Prostate gland (tissue), 2 donors: ENCODE measurements at regions not wholly inside any gene's neighbourhood (a gene's known extent, or its start where the extent isn't known, plus 50 kb on each side); places are given as distances from the start of the nearest gene placed in this dataset.

ENCODE experiments used
- POLR2A ChIP-seq: fragments of 450-650 bp; IDR thresholded peaks from one replicate; pipeline ENCODE4 v1.6.1; 2016; ENCODE audit warnings: antibody characterized with exemption, mild to moderate bottlenecking
- POLR2AphosphoS5 ChIP-seq: sonication (generic); formaldehyde crosslinking; IDR thresholded peaks from one replicate; pipeline ENCODE4 v1.6.1; 2017; ENCODE audit warnings: antibody characterized with exemption
- TF ChIP-seq, protein P1 (sequence below), 4 experiments: fragments of 200-600 bp in 2 of 4; fragments of 450-650 bp in 2 of 4; sonication (generic) in 2 of 4; IDR thresholded peaks; 1 replicate in 3 of 4; 2 replicates in 1 of 4; pipeline ENCODE4 v1.5.1; 2016 to 2019; ENCODE audit warnings: antibody characterized with exemption in 4 of 4, mild to moderate bottlenecking in 2 of 4, moderate library complexity in 2 of 4

DNA sequence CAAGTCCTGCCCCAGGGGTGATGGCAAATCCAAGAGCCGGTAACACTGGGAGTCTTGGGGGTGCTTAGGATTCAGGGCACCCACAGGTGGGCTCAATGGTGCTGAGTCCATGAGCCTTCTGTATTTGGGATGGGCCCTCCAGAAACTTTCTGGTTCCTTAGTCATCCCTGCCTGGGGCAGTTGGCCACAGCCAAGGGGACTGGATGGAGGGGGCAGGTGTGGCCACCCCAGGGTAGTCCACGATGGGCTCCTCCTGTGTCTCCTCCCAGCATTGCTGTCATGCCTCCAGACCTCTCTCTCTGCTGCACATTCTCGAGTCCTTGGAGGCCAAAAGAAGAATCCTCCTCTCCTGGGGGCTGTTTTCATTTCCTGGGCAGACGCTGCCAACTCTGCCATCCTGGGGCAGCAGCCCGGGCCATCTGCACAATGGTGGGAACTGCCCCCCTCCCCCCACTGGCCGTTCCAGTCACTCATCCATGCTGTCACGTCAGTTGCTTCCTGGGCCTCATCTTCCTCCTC is 158.0 kb upstream of the TWIST2 start:
- TF ChIP-seq, protein P1, sequence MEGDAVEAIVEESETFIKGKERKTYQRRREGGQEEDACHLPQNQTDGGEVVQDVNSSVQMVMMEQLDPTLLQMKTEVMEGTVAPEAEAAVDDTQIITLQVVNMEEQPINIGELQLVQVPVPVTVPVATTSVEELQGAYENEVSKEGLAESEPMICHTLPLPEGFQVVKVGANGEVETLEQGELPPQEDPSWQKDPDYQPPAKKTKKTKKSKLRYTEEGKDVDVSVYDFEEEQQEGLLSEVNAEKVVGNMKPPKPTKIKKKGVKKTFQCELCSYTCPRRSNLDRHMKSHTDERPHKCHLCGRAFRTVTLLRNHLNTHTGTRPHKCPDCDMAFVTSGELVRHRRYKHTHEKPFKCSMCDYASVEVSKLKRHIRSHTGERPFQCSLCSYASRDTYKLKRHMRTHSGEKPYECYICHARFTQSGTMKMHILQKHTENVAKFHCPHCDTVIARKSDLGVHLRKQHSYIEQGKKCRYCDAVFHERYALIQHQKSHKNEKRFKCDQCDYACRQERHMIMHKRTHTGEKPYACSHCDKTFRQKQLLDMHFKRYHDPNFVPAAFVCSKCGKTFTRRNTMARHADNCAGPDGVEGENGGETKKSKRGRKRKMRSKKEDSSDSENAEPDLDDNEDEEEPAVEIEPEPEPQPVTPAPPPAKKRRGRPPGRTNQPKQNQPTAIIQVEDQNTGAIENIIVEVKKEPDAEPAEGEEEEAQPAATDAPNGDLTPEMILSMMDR (IDR thresholded peaks at IDR 0.05), result no peak
- TF ChIP-seq POLR2A (no peak), POLR2AphosphoS5 (no peak)
